Liver (tissue), 8 donors: ENCODE measurements at regions not wholly inside any gene's neighbourhood (a gene's known extent, or its start where the extent isn't known, plus 50 kb on each side); places are given as distances from the start of the nearest gene placed in this dataset.

Experiments
- DNase-seq: peaks from one replicate; pipeline ENCODE4 v3.0.0-alpha.2; 2017; ENCODE audit warnings: low spot score
- H3K27ac ChIP-seq, 2 donors: one replicate each; pipeline ENCODE4 v1.7.0; 2013; ENCODE audit warnings: inconsistent platforms in 2 of 2, low read length in 2 of 2, control low read depth in 1 of 2, low read depth in 1 of 2, mild to moderate bottlenecking in 1 of 2
- H3K27me3 ChIP-seq, 4 donors: one replicate each; pipeline versions ENCODE4 v1.6.1 to v1.7.0; 2013; ENCODE audit warnings: low read length in 3 of 4, inconsistent platforms in 1 of 4, mild to moderate bottlenecking in 1 of 4, moderate library complexity in 1 of 4; ENCODE audit not compliant: control insufficient read depth in 4 of 4, insufficient read depth in 4 of 4
- H3K36me3 ChIP-seq, 4 donors: one replicate each; pipeline versions ENCODE4 v1.6.1 to v1.7.0; 2013; ENCODE audit warnings: low read length in 3 of 4, mild to moderate bottlenecking in 3 of 4, low read depth in 1 of 4, moderate library complexity in 1 of 4; ENCODE audit not compliant: control insufficient read depth in 4 of 4, insufficient read depth in 3 of 4
- H3K4me1 ChIP-seq, 4 donors: one replicate each; pipeline versions ENCODE4 v1.6.1 to v1.7.0; 2013; ENCODE audit warnings: low read length in 3 of 4, mild to moderate bottlenecking in 3 of 4, moderate library complexity in 1 of 4; ENCODE audit not compliant: control insufficient read depth in 4 of 4, insufficient read depth in 4 of 4
- H3K4me3 ChIP-seq, 3 donors: one replicate each; pipeline versions ENCODE4 v1.6.1 to v1.7.0; 2013; ENCODE audit warnings: low read length in 3 of 3, control low read depth in 1 of 3, low read depth in 1 of 3, mild to moderate bottlenecking in 1 of 3
- H3K9ac ChIP-seq, 2 donors: one replicate each; pipeline ENCODE4 v1.7.0; 2013; ENCODE audit warnings: low read length in 2 of 2, mild to moderate bottlenecking in 2 of 2, moderate library complexity in 2 of 2, control low read depth in 1 of 2, low read depth in 1 of 2
- H3K9me3 ChIP-seq, 4 donors: one replicate each; pipeline versions ENCODE4 v1.6.1 to v1.7.0; 2013; ENCODE audit warnings: low read length in 3 of 4; ENCODE audit not compliant: control insufficient read depth in 4 of 4
- FOXA1 ChIP-seq: IDR thresholded peaks from 2 replicates; pipeline ENCODE4 v1.6.1; 2016; ENCODE audit warnings: antibody characterized with exemption
- FOXA2 ChIP-seq: IDR thresholded peaks from 2 replicates; pipeline ENCODE4 v1.6.1; 2016; ENCODE audit warnings: antibody characterized with exemption
- GABPA ChIP-seq, 2 donors: IDR thresholded peaks in 1 of 2; conservative IDR thresholded peaks in 1 of 2; 2 replicates each; pipeline ENCODE4 v1.6.1; 2016; ENCODE audit warnings: antibody characterized with exemption in 2 of 2, mild to moderate bottlenecking in 1 of 2, moderate library complexity in 1 of 2
- HNF4A ChIP-seq, 2 donors: conservative IDR thresholded peaks; 2 replicates each; pipeline ENCODE4 v1.6.1; 2016; ENCODE audit warnings: antibody characterized with exemption in 2 of 2, mild to moderate bottlenecking in 2 of 2
- JUND ChIP-seq, 2 donors: IDR thresholded peaks; 2 replicates each; pipeline ENCODE4 v1.6.1; 2016; ENCODE audit warnings: antibody characterized with exemption in 2 of 2
- NR2F2 ChIP-seq: IDR thresholded peaks from 2 replicates; pipeline ENCODE4 v1.6.1; 2016; ENCODE audit warnings: antibody characterized with exemption
- RAD21 ChIP-seq, 2 donors: IDR thresholded peaks; 2 replicates each; pipeline ENCODE4 v1.6.1; 2016; ENCODE audit warnings: antibody characterized with exemption in 2 of 2, mild to moderate bottlenecking in 2 of 2
- RXRA ChIP-seq, 2 donors: IDR thresholded peaks; 2 replicates each; pipeline ENCODE4 v1.6.1; 2017 to 2018; ENCODE audit warnings: antibody characterized with exemption in 2 of 2, mild to moderate bottlenecking in 1 of 2
- SP1 ChIP-seq: IDR thresholded peaks from 2 replicates; pipeline ENCODE4 v1.6.1; 2018; ENCODE audit warnings: antibody characterized with exemption, mild to moderate bottlenecking
- TAF1 ChIP-seq: conservative IDR thresholded peaks from 2 replicates; pipeline ENCODE4 v1.6.1; 2016; ENCODE audit warnings: antibody characterized with exemption, mild to moderate bottlenecking
- YY1 ChIP-seq: IDR thresholded peaks from 2 replicates; pipeline ENCODE4 v1.6.1; 2016; ENCODE audit warnings: antibody characterized with exemption, mild to moderate bottlenecking
- WGBS: extraction: QIAGEN DNeasy Blood & Tissue Kit; methylation state at CpG from one replicate; pipeline ENCODE4 v1.1.7; 2013; 5-methylcytosine and 5-hydroxymethylcytosine counted together
- TF ChIP-seq, protein P1 (sequence below): IDR thresholded peaks from 2 replicates; pipeline ENCODE4 v1.6.1; 2016; ENCODE audit warnings: antibody characterized with exemption
- TF ChIP-seq, protein P2 (sequence below): fragments of 150-350 bp; IDR thresholded peaks from 2 replicates; pipeline ENCODE4 v1.5.1; 2017; ENCODE audit warnings: improper control_type of control experiment, low read depth, low read length; ENCODE audit not compliant: missing input control
- TF ChIP-seq, protein P3 (sequence below): IDR thresholded peaks from 2 replicates; pipeline ENCODE4 v1.6.1; 2016; ENCODE audit warnings: antibody characterized with exemption
- donor health status: healthy.
- donor health status: healthy.
- donor health status: healthy.
- donor health status: healthy.
- donor health status: healthy.

DNA sequence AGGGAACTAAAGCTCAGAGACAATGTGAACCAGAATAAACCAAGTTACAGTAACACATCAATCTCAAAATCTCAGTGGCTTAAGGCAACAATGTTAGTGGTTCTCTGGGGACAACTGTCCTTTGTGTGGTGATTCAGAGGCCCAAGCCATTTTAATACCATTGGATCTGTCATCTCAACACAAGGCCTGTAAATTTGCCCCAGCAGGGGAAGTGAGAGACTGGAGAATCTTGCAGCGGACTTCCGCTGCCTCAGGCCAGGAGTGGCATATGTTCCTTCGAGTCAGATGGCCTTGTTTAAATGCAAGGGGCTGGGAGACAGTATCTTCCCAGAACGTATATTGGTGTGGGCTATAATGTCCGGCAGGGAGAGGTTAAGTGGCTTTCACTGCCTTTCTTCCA, 126.0 kb downstream of the CD83 start:
- 92% methylated on average over 5 of the region's 5 CpGs for WGBS
- Histone ChIP-seq H3K4me1 (no peaks in the 10 kb centered on the region), H3K36me3 (no peaks in the 10 kb centered on the region), H3K27ac (no peak overlapping the region), H3K9me3 (no peaks in the 10 kb centered on the region), H3K9ac (no peak overlapping the region), H3K4me3 (no peak overlapping the region), H3K27me3 (no peaks in the 10 kb centered on the region)
- no peak for DNase-seq
- TF ChIP-seq SP1: no peak

DNA sequence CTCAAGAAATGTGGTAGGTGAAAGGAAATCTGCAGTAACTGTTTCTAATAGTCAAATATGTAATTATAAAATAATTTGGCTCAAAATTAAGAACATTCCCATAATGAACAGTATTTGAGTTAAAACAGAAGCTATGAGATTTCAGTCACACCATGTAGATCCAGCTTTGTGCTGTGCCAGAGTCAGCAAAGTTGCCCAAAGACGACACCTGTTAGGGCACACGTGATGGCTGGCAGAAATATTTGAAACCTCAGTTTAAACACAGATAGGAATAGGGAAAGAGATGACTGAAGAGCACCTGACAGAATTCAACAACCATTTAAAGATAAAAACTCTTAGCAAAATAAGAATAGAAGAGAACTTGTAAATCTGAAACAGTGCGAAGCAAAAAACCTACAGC, 129.3 kb downstream of the CD83 start:
- Histone ChIP-seq H3K36me3 (no peaks in the 10 kb centered on the region), H3K4me1 (no peaks in the 10 kb centered on the region), H3K9me3 (no peaks in the 10 kb centered on the region), H3K4me3 (no peak overlapping the region), H3K27me3 (no peaks in the 10 kb centered on the region), H3K27ac (no peak overlapping the region), H3K9ac (no peak overlapping the region)
- DNase-seq: no peak
- WGBS: 89% methylated on average over 3 of the region's 3 CpGs
- TF ChIP-seq HNF4A (conservative IDR thresholded peaks at IDR 0.05): no peak
- no peak for TF ChIP-seq TAF1
- TF ChIP-seq SP1: no peak
- TF ChIP-seq NR2F2: no peak
- no peak for TF ChIP-seq FOXA1
- TF ChIP-seq YY1: no peak
- TF ChIP-seq, protein P1, sequence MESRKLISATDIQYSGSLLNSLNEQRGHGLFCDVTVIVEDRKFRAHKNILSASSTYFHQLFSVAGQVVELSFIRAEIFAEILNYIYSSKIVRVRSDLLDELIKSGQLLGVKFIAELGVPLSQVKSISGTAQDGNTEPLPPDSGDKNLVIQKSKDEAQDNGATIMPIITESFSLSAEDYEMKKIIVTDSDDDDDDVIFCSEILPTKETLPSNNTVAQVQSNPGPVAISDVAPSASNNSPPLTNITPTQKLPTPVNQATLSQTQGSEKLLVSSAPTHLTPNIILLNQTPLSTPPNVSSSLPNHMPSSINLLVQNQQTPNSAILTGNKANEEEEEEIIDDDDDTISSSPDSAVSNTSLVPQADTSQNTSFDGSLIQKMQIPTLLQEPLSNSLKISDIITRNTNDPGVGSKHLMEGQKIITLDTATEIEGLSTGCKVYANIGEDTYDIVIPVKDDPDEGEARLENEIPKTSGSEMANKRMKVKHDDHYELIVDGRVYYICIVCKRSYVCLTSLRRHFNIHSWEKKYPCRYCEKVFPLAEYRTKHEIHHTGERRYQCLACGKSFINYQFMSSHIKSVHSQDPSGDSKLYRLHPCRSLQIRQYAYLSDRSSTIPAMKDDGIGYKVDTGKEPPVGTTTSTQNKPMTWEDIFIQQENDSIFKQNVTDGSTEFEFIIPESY: no peak
- TF ChIP-seq RAD21 (IDR thresholded peaks at IDR 0.05): no peak

DNA sequence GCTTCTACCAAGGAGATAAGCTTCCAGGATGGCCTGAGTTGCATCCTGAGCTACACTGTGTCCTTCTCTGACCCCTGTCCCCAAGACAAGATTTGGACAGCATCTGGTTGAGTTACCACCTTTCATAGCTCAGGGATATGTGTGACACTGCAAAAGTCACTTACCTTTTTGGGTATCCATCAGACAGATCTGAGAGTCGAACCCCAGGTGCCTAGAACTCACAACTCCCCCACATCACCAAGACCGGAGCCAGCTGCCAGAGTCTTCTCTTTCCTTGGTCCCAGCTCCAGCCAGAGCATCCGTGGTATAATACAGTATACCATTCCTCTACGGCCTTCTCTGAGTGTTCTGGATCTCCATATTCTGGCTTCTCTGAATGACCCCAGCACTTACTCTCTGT, 133.0 kb downstream of the CD83 start:
- Histone ChIP-seq H3K36me3 (no peaks in the 10 kb centered on the region), H3K9me3 (no peaks in the 10 kb centered on the region), H3K4me3 (no peak overlapping the region), H3K27ac (no peak overlapping the region), H3K27me3 (no peaks in the 10 kb centered on the region), H3K9ac (no peak overlapping the region), H3K4me1 (no peaks in the 10 kb centered on the region)
- WGBS: 92% methylated on average over 4 of the region's 4 CpGs
- TF ChIP-seq, protein P2, sequence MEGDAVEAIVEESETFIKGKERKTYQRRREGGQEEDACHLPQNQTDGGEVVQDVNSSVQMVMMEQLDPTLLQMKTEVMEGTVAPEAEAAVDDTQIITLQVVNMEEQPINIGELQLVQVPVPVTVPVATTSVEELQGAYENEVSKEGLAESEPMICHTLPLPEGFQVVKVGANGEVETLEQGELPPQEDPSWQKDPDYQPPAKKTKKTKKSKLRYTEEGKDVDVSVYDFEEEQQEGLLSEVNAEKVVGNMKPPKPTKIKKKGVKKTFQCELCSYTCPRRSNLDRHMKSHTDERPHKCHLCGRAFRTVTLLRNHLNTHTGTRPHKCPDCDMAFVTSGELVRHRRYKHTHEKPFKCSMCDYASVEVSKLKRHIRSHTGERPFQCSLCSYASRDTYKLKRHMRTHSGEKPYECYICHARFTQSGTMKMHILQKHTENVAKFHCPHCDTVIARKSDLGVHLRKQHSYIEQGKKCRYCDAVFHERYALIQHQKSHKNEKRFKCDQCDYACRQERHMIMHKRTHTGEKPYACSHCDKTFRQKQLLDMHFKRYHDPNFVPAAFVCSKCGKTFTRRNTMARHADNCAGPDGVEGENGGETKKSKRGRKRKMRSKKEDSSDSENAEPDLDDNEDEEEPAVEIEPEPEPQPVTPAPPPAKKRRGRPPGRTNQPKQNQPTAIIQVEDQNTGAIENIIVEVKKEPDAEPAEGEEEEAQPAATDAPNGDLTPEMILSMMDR: no peak
- TF ChIP-seq JUND (IDR thresholded peaks at IDR 0.05): no peak
- no peak for TF ChIP-seq RAD21 (IDR thresholded peaks at IDR 0.05)
- TF ChIP-seq GABPA (IDR thresholded peaks at IDR 0.05 in 1 of 2, conservative IDR thresholded peaks at IDR 0.05 in 1 of 2): no peak
- no peak for TF ChIP-seq SP1
- TF ChIP-seq, protein P3, sequence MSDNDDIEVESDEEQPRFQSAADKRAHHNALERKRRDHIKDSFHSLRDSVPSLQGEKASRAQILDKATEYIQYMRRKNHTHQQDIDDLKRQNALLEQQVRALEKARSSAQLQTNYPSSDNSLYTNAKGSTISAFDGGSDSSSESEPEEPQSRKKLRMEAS: no peak
- TF ChIP-seq FOXA2: no peak
- TF ChIP-seq RXRA (IDR thresholded peaks at IDR 0.05): no peak
- no peak for DNase-seq
